HG03280 (cell line): ENCODE measurements at regions not wholly inside any gene's neighbourhood (a gene's known extent, or its start where the extent isn't known, plus 50 kb on each side); places are given as distances from the start of the nearest gene placed in this dataset.

ENCODE experiments used
- ATAC-seq: cut with Tn5 transposase; IDR thresholded peaks from one replicate; pipeline ENCODE4 v1.9.1; 2021; ENCODE audit warnings: mild to moderate bottlenecking, moderate library complexity; ENCODE audit not compliant: unreplicated experiment

- no peak for ATAC-seq
These were observed 141.5 kb upstream of the PDE10A start for GRCh38 chr6:165804331-165805066.

GRCh38 chr6:165800337-165800736 lies 137.3 kb upstream of the PDE10A start:
- ATAC-seq = no peak

GRCh38 chr6:165799391-165800153 lies 136.5 kb upstream of the PDE10A start:
- ATAC-seq = no peak

- no peak for ATAC-seq
These were observed 135.9 kb upstream of the PDE10A start for GRCh38 chr6:165798991-165799390.

GRCh38 chr6:165794179-165794601 lies 131.1 kb upstream of the PDE10A start:
- ATAC-seq = no peak

GRCh38 chr6:165793287-165793825 lies 130.3 kb upstream of the PDE10A start:
- ATAC-seq = no peak

- ATAC-seq = no peak
These were observed 128.9 kb upstream of the PDE10A start for GRCh38 chr6:165791876-165792437.

GRCh38 chr6:165791306-165791705 lies 128.3 kb upstream of the PDE10A start:
- no peak for ATAC-seq

GRCh38 chr6:165782812-165783211 lies 119.8 kb upstream of the PDE10A start:
- ATAC-seq = no peak

- ATAC-seq = no peak
These were observed 119.1 kb upstream of the PDE10A start for GRCh38 chr6:165782134-165782533.

GRCh38 chr6:165777680-165778079 lies 114.6 kb upstream of the PDE10A start:
- no peak for ATAC-seq

GRCh38 chr6:165776691-165777090 lies 113.7 kb upstream of the PDE10A start:
- no peak for ATAC-seq

- no peak for ATAC-seq
These were observed 112.7 kb upstream of the PDE10A start for GRCh38 chr6:165775721-165776120.

- ATAC-seq = no peak
These were observed 112.0 kb upstream of the PDE10A start for GRCh38 chr6:165774903-165775601.

GRCh38 chr6:165770397-165771082 lies 107.5 kb upstream of the PDE10A start:
- ATAC-seq = no peak

- no peak for ATAC-seq
These were observed 106.8 kb upstream of the PDE10A start for GRCh38 chr6:165769884-165770283.

GRCh38 chr6:165769401-165769800 lies 106.4 kb upstream of the PDE10A start:
- ATAC-seq = no peak

- ATAC-seq = no peak
These were observed 105.9 kb upstream of the PDE10A start for GRCh38 chr6:165768961-165769360.

GRCh38 chr6:165767228-165767627 lies 104.2 kb upstream of the PDE10A start:
- ATAC-seq = no peak

- no peak for ATAC-seq
These were observed 103.4 kb upstream of the PDE10A start for GRCh38 chr6:165766457-165766856.

GRCh38 chr6:165766026-165766425 lies 103.0 kb upstream of the PDE10A start:
- no peak for ATAC-seq
